Caco-2 (cell line): ENCODE measurements at regions not wholly inside any gene's neighbourhood (a gene's known extent, or its start where the extent isn't known, plus 50 kb on each side); places are given as distances from the start of the nearest gene placed in this dataset.

Source experiments
- BruUV-seq: library from RNA; stranded (reverse); fragments of 400-500 nt; replicated peaks from 2 replicates; lab custom pipeline; 2021; lab: Mats Ljungman, UMichigan
- CTCF ChIA-PET: fragments of 300-600 bp; sonication (Branson Sonifier 250); formaldehyde crosslinking; loops from one replicate; lab custom pipeline; 2022; ENCODE audit warnings: antibody characterized with exemption; lab: Charles Lee
- POLR2A ChIA-PET: fragments of 300-600 bp; sonication (Branson Sonifier 250); formaldehyde crosslinking; loops from one replicate; lab custom pipeline; 2022; ENCODE audit warnings: antibody characterized with exemption; lab: Charles Lee
- DNase-seq, 2 experiments: peaks; one replicate each; pipeline versions ENCODE4 v3.0.0 to v3.0.0-alpha.2; 2020 to 2022
- H3K27me3 ChIP-seq: replicated peaks from 2 replicates; pipeline ENCODE4 v1.6.0; 2011; ENCODE audit warnings: low read length; ENCODE audit not compliant: control insufficient read depth, insufficient read depth
- H3K36me3 ChIP-seq: 2 replicates; pipeline ENCODE4 v1.5.1; 2011; ENCODE audit warnings: low read length; ENCODE audit not compliant: control insufficient read depth, insufficient read depth
- H3K4me1 ChIP-seq: fragments of 250-450 bp; sonication (Bioruptor Pico); 2 replicates; pipeline ENCODE4 v1.5.1; 2020; ENCODE audit warnings: mild to moderate bottlenecking
- H3K4me3 ChIP-seq: 2 replicates; pipeline ENCODE4 v1.5.1; 2011; ENCODE audit warnings: low read depth, mild to moderate bottlenecking, control low read depth, low read length
- H3K9me3 ChIP-seq: fragments of 250-450 bp; sonication (Bioruptor Pico); 2 replicates; pipeline ENCODE4 v1.5.1; 2020; ENCODE audit warnings: mild to moderate bottlenecking, moderate library complexity
- H3K27ac Mint-ChIP-seq: one replicate; pipeline ENCODE4 v1.8.0; 2022; ENCODE audit warnings: mixed read lengths; ENCODE audit not compliant: unreplicated experiment
- H3K27me3 Mint-ChIP-seq: one replicate; pipeline ENCODE4 v1.8.0; 2022; ENCODE audit warnings: mixed read lengths; ENCODE audit not compliant: insufficient read depth, unreplicated experiment
- H3K36me3 Mint-ChIP-seq: one replicate; pipeline ENCODE4 v1.8.0; 2022; ENCODE audit warnings: mild to moderate bottlenecking, mixed read lengths; ENCODE audit not compliant: insufficient read depth, unreplicated experiment
- H3K4me1 Mint-ChIP-seq: one replicate; pipeline ENCODE4 v1.8.0; 2022; ENCODE audit warnings: low read depth, mixed read lengths; ENCODE audit not compliant: unreplicated experiment
- H3K4me3 Mint-ChIP-seq: one replicate; pipeline ENCODE4 v1.8.0; 2022; ENCODE audit warnings: mild to moderate bottlenecking, moderate library complexity, mixed read lengths; ENCODE audit not compliant: unreplicated experiment
- H3K9me3 Mint-ChIP-seq: one replicate; pipeline ENCODE4 v1.8.0; 2022; ENCODE audit warnings: mixed read lengths; ENCODE audit not compliant: unreplicated experiment
- CTCF ChIP-seq, 2 experiments: fragments of 200-600 bp in 1 of 2; IDR thresholded peaks; 1 replicate in 1 of 2; 2 replicates in 1 of 2; pipeline versions ENCODE4 v1.5.1 to v1.8.0; 2011 to 2022; ENCODE audit warnings: antibody characterized with exemption in 1 of 2, control low read depth in 1 of 2, inconsistent platforms in 1 of 2, low read depth in 1 of 2, low read length in 1 of 2, mild to moderate bottlenecking in 1 of 2, moderate library complexity in 1 of 2; ENCODE audit not compliant: insufficient read depth in 1 of 2, severe bottlenecking in 1 of 2, unreplicated experiment in 1 of 2
- intact Hi-C: fragments of 100-400 bp; cut with micrococcal nuclease; formaldehyde crosslinking; loops from one replicate; pipeline ENCODE4 v1.10.0; 2022; ENCODE audit not compliant: unreplicated experiment

GRCh38 chr9:10957878-10958277, 345.1 kb upstream of the PTPRD start:
- BruUV-seq, result no TSS peak
- Mint-ChIP-seq H3K4me1 (no peaks in the 10 kb centered on the region), H3K27me3 (no peaks in the 10 kb centered on the region), H3K9me3 (peaks cover 9% of the 10 kb centered on the region), H3K4me3 (no peak overlapping the region), H3K36me3 (no peaks in the 10 kb centered on the region), H3K27ac (no peak overlapping the region)
- no peak for DNase-seq
- Histone ChIP-seq H3K9me3 (no peaks in the 10 kb centered on the region), H3K4me3 (no peak overlapping the region), H3K36me3 (no peaks in the 10 kb centered on the region), H3K4me1 (no peaks in the 10 kb centered on the region), H3K27me3 (no peaks in the 10 kb centered on the region)
- ChIA-PET POLR2A (no interaction called here), CTCF (no interaction called here)
- intact Hi-C loops, result no loop called here
- no peak for TF ChIP-seq CTCF (IDR thresholded peaks at IDR 0.05; ENCODE audit: insufficient read depth in 1 of 2, low read depth in 1 of 2, low read length in 1 of 2, severe bottlenecking in 1 of 2, unreplicated experiment in 1 of 2)

- no peaks in the 10 kb centered on the region for H3K27me3 ChIP-seq
- no peaks in the 10 kb centered on the region for H3K36me3 ChIP-seq
- no peaks in the 10 kb centered on the region for H3K27me3 Mint-ChIP-seq
- H3K4me1 Mint-ChIP-seq, result no peaks in the 10 kb centered on the region
- peaks cover 9% of the 10 kb centered on the region for H3K9me3 Mint-ChIP-seq
- CTCF ChIA-PET, result no interaction called here
- no peak overlapping the region for H3K4me3 Mint-ChIP-seq
- H3K27ac Mint-ChIP-seq, result no peak overlapping the region
- no TSS peak for BruUV-seq
- no peak for TF ChIP-seq CTCF (IDR thresholded peaks at IDR 0.05; ENCODE audit: insufficient read depth in 1 of 2, low read depth in 1 of 2, low read length in 1 of 2, severe bottlenecking in 1 of 2, unreplicated experiment in 1 of 2)
- H3K4me1 ChIP-seq, result no peaks in the 10 kb centered on the region
- POLR2A ChIA-PET, result no interaction called here
- no peak for DNase-seq
- H3K4me3 ChIP-seq, result no peak overlapping the region
- H3K36me3 Mint-ChIP-seq, result no peaks in the 10 kb centered on the region
- intact Hi-C loops, result no loop called here
- H3K9me3 ChIP-seq, result no peaks in the 10 kb centered on the region
These were observed 349.1 kb upstream of the PTPRD start for GRCh38 chr9:10961883-10962282.

- POLR2A ChIA-PET, result no interaction called here
- TF ChIP-seq CTCF (IDR thresholded peaks at IDR 0.05; ENCODE audit: insufficient read depth in 1 of 2, low read depth in 1 of 2, low read length in 1 of 2, severe bottlenecking in 1 of 2, unreplicated experiment in 1 of 2), result no peak
- Histone ChIP-seq H3K36me3 (no peaks in the 10 kb centered on the region), H3K9me3 (no peaks in the 10 kb centered on the region), H3K27me3 (no peaks in the 10 kb centered on the region), H3K4me1 (no peaks in the 10 kb centered on the region), H3K4me3 (no peak overlapping the region)
- H3K4me3 Mint-ChIP-seq, result no peak overlapping the region
- H3K27me3 Mint-ChIP-seq, result no peaks in the 10 kb centered on the region
- intact Hi-C loops, result no loop called here
- H3K27ac Mint-ChIP-seq, result no peak overlapping the region
- BruUV-seq, result no TSS peak
- DNase-seq, result no peak
- CTCF ChIA-PET, result no interaction called here
- H3K4me1 Mint-ChIP-seq, result no peaks in the 10 kb centered on the region
- H3K9me3 Mint-ChIP-seq, result no peaks in the 10 kb centered on the region
- H3K36me3 Mint-ChIP-seq, result no peaks in the 10 kb centered on the region
These were observed 370.4 kb upstream of the PTPRD start for GRCh38 chr9:10983251-10983650.
